ENCODE measurements at regions not wholly inside any gene's neighbourhood (a gene's known extent, or its start where the extent isn't known, plus 50 kb on each side); places are given as distances from the start of the nearest gene placed in this dataset.

DNA sequence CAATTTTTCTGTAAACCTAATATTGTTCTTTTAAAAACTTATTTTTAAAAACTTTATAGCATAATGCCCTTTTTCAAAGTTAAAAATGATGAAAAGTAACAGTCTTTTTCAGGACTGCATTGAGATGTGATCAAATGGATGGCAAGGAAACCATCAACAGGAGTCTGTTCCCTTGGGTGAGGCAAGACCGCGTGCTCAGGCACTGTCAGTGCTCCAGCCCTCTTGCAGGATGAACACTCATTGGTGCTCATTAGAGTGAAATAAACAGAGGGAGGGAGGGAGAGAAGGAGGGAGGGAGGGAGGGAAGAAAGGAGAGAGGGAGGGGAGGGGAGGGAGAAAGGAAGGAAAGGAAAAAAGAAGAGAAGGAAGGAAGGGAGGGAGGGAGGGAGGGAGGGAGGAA, 145.7 kb upstream of the CHST15 start:
- Histone ChIP-seq H3K36me3 (ENCODE audit: insufficient read depth) (no peaks in the 10 kb centered on the region), H3K4me2 (no peak overlapping the region), H3K4me1 (ENCODE audit: low read depth, poor library complexity, severe bottlenecking) (no peaks in the 10 kb centered on the region), H3K27me3 (ENCODE audit: insufficient read depth, low read depth) (no peaks in the 10 kb centered on the region), H4K20me1 (ENCODE audit: insufficient read depth) (no peaks in the 10 kb centered on the region), H2AFZ (ENCODE audit: low read depth) (no peak overlapping the region), H3K4me3 (IDR thresholded peaks at IDR 0.05; ENCODE audit: insufficient read depth, low read depth, low read length) (no peak overlapping the region), H3K79me2 (ENCODE audit: insufficient read depth, low read depth) (no peaks in the 10 kb centered on the region), H3K27ac (no peak overlapping the region), H3K9ac (no peak overlapping the region)
- no peak for TF ChIP-seq CTCF (conservative IDR thresholded peaks at IDR 0.05; ENCODE audit: low read depth, low read length)

DNA sequence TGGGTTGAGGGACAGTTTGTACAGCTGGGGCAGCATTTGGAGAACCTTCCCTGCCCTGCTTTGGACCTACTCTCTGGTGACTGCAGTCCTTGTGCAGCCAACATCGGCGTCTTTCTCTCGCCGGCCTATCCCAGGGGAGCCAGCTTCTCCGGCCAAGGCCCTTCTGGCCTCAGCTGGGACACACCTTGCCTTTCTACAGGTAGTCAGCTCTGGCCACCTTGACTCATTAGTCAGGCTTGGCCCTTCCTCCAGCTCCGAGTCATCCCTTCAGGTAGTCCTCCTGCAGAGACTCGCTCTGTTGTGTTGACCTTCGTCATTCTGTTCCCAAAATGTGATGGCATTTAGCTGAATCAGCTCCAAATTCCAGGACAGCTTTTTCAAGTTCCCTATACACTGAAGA, 145.0 kb upstream of the CHST15 start:
- no peaks in the 10 kb centered on the region for H3K4me1 ChIP-seq (ENCODE audit: low read depth, poor library complexity, severe bottlenecking)
- H3K27me3 ChIP-seq (ENCODE audit: insufficient read depth, low read depth) = no peaks in the 10 kb centered on the region
- H3K9ac ChIP-seq = no peak overlapping the region
- H3K79me2 ChIP-seq (ENCODE audit: insufficient read depth, low read depth) = no peaks in the 10 kb centered on the region
- H3K27ac ChIP-seq = no peak overlapping the region
- no peak overlapping the region for H2AFZ ChIP-seq (ENCODE audit: low read depth)
- no peaks in the 10 kb centered on the region for H3K36me3 ChIP-seq (ENCODE audit: insufficient read depth)
- TF ChIP-seq CTCF (conservative IDR thresholded peaks at IDR 0.05; ENCODE audit: low read depth, low read length) = no peak
- no peak overlapping the region for H3K4me2 ChIP-seq
- no peak overlapping the region for H3K4me3 ChIP-seq (IDR thresholded peaks at IDR 0.05; ENCODE audit: insufficient read depth, low read depth, low read length)
- no peaks in the 10 kb centered on the region for H4K20me1 ChIP-seq (ENCODE audit: insufficient read depth)

DNA sequence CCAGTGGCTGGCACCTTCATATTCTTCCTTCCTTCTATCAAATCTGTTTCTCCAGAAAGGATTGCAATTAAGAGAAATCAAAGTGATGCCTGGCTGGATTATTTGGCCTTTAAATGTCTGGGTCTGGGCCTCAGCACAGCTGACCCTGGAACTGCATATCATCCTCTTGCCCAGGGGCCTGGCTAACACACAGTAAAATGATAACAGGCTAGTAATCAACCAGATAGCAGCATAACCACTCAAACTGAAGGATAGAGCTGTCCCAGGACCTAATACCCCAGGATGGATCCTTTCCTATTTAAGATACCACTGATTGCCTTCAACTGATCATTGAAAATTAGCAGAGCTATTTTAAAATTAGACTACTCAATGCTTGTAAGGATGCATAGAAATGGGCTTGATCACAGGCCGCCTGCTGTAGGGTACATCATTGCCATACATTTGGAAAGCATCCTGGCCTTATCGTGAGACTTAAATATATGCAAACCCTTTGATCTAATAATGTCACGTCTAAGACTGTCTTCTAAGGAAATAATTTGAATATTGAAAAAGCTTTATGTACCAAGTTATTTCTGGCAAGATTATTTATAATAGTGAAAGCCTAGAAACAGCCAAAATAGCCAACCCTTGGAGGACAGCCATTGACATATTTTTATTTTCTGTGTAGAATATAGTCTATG, 144.0 kb upstream of the CHST15 start:
- H3K9ac ChIP-seq = no peak overlapping the region
- no peaks in the 10 kb centered on the region for H3K36me3 ChIP-seq (ENCODE audit: insufficient read depth)
- H3K27ac ChIP-seq = no peak overlapping the region
- no peak overlapping the region for H3K4me2 ChIP-seq
- no peak overlapping the region for H2AFZ ChIP-seq (ENCODE audit: low read depth)
- H3K79me2 ChIP-seq (ENCODE audit: insufficient read depth, low read depth) = no peaks in the 10 kb centered on the region
- H3K4me3 ChIP-seq (IDR thresholded peaks at IDR 0.05; ENCODE audit: insufficient read depth, low read depth, low read length) = no peak overlapping the region
- no peak for TF ChIP-seq CTCF (conservative IDR thresholded peaks at IDR 0.05; ENCODE audit: low read depth, low read length)
- no peaks in the 10 kb centered on the region for H3K27me3 ChIP-seq (ENCODE audit: insufficient read depth, low read depth)
- no peaks in the 10 kb centered on the region for H4K20me1 ChIP-seq (ENCODE audit: insufficient read depth)
- H3K4me1 ChIP-seq (ENCODE audit: low read depth, poor library complexity, severe bottlenecking) = no peaks in the 10 kb centered on the region

DNA sequence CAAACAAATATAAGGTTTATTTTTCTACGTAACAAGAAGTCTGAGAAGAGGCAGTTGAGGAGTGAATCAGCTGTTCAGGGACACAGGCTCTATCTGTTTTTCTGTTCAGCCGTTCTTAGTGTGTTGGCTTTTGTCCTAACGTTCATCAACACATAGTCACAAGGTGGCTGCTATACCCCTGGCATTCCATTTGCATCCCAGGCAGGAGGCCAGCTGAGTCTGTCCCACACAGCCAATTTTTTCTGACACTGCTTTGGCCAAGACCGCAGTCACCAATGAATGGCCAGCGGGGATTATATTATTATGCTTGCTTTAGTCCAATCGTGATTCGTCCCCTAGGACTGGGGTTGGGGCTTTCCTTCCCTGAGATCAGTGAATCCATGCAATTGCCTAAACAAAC, 143.4 kb upstream of the CHST15 start:
- H3K27ac ChIP-seq = no peak overlapping the region
- TF ChIP-seq CTCF (conservative IDR thresholded peaks at IDR 0.05; ENCODE audit: low read depth, low read length) = no peak
- no peak overlapping the region for H3K4me2 ChIP-seq
- no peaks in the 10 kb centered on the region for H3K36me3 ChIP-seq (ENCODE audit: insufficient read depth)
- H2AFZ ChIP-seq (ENCODE audit: low read depth) = no peak overlapping the region
- H3K79me2 ChIP-seq (ENCODE audit: insufficient read depth, low read depth) = no peaks in the 10 kb centered on the region
- no peak overlapping the region for H3K4me3 ChIP-seq (IDR thresholded peaks at IDR 0.05; ENCODE audit: insufficient read depth, low read depth, low read length)
- no peaks in the 10 kb centered on the region for H4K20me1 ChIP-seq (ENCODE audit: insufficient read depth)
- H3K9ac ChIP-seq = no peak overlapping the region
- no peaks in the 10 kb centered on the region for H3K4me1 ChIP-seq (ENCODE audit: low read depth, poor library complexity, severe bottlenecking)
- H3K27me3 ChIP-seq (ENCODE audit: insufficient read depth, low read depth) = no peaks in the 10 kb centered on the region

Measured in KMS-11 (cell line).